HG02938 (cell line): ENCODE measurements at regions not wholly inside any gene's neighbourhood (a gene's known extent, or its start where the extent isn't known, plus 50 kb on each side); places are given as distances from the start of the nearest gene placed in this dataset.
"Not testable (repeated sequence)": the region's sequence is repeated elsewhere in the genome, so short reads cannot be mapped to it uniquely, and the experiment has no call there.

Experiments used
- ATAC-seq: cut with Tn5 transposase; IDR thresholded peaks from one replicate; pipeline ENCODE4 v1.9.1; 2021; ENCODE audit warnings: mild to moderate bottlenecking, moderate library complexity; ENCODE audit not compliant: unreplicated experiment

GRCh38 chr3:107465064-107465631, 57.6 kb upstream of the BBX start:
- ATAC-seq, result peak; percentile 58

DNA sequence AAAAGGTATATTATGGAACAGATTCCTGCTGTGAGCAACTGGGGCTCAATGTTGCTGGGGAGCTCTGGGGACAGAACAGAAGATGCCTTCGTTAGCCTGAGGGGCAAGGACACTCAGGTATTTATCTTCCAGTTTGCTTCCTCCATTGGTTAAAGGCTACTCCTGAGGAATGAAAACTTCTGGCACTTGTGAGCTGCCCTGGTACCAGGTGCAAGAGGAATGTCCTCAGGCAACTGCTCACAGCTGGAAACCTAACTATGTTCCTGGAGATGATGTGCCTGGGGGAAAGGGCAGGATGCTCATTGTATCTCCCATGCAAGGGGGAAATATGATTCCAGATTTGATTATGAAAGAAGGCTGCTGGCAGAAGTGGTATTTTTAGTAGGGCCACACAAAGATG, 54.0 kb upstream of the BBX start:
- no peak for ATAC-seq

DNA sequence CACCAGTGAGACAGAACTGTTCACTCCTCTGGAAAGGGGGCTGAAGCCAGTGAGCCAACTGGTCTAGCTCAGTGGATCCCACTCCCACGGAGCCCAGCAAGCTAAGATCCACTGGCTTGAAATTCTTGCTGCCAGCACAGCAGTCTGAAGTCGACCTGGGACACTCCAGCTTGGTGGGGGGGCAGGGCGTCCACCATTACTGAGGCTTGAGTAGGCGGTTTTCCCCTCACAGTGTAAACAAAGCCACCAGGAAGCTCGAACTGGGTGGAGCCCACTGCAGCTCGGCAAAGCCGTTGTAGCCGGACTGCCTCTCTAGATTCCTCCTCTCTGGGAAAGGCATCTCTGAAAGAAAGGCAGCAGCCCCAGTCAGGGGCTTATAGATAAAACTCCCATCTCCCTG, 52.3 kb upstream of the BBX start:
- ATAC-seq, result not testable (repeated sequence)
